ENCODE measurements at regions not wholly inside any gene's neighbourhood (a gene's known extent, or its start where the extent isn't known, plus 50 kb on each side); places are given as distances from the start of the nearest gene placed in this dataset.

- no peak overlapping the region for H3K27ac ChIP-seq
- TF ChIP-seq CTCF (IDR thresholded peaks at IDR 0.05) (no peak), POLR2A (IDR thresholded peaks at IDR 0.05) (no peak)
- H3K4me3 ChIP-seq = no peak overlapping the region
- no peaks in the 10 kb centered on the region for H3K9me3 ChIP-seq (replicated peaks in 1 of 3)
- 73 to 83% (median 80%) methylated on average over 7 of the region's 7 CpGs for WGBS, 4 donors
- intact Hi-C loops (cut with DNase I) = no loop called here
- H3K36me3 ChIP-seq (replicated peaks in 1 of 2) = no peaks in the 10 kb centered on the region
- DNase-seq = no peak
- H3K27me3 ChIP-seq = no peaks in the 10 kb centered on the region
- H3K4me1 ChIP-seq (replicated peaks in 1 of 2) = no peaks in the 10 kb centered on the region
Observed at GRCh38 chr3:82186017-82186416, 424.6 kb upstream of the GBE1 start.

- Histone ChIP-seq H3K9me3 (replicated peaks in 1 of 3) (no peaks in the 10 kb centered on the region), H3K36me3 (replicated peaks in 1 of 2) (no peaks in the 10 kb centered on the region), H3K4me3 (peak overlapping the region in 1 of 4 donors; percentile 20), H3K27me3 (no peaks in the 10 kb centered on the region), H3K27ac (no peak overlapping the region), H3K4me1 (replicated peaks in 1 of 2) (peaks cover 0 to 6% of the 10 kb centered on the region in 2 donors)
- 34 to 50% (median 42%) methylated on average over 3 of the region's 3 CpGs for WGBS, 4 donors
- TF ChIP-seq POLR2A (IDR thresholded peaks at IDR 0.05) = no peak
- no peak for TF ChIP-seq CTCF (IDR thresholded peaks at IDR 0.05)
- DNase-seq = peak in 3 of 7 donors; percentile 25 to 41 (median 36)
- intact Hi-C loops (cut with DNase I) = no loop called here
Observed at GRCh38 chr3:82179291-82179690, 417.8 kb upstream of the GBE1 start.

- peaks cover 0 to 6% of the 10 kb centered on the region in 2 donors for H3K4me1 ChIP-seq (replicated peaks in 1 of 2)
- intact Hi-C loops (cut with DNase I) = no loop called here
- H3K27me3 ChIP-seq = no peaks in the 10 kb centered on the region
- no peaks in the 10 kb centered on the region for H3K36me3 ChIP-seq (replicated peaks in 1 of 2)
- H3K27ac ChIP-seq = no peak overlapping the region
- no peak for DNase-seq
- H3K4me3 ChIP-seq = peak overlapping the region in 1 of 4 donors; percentile 20
- TF ChIP-seq CTCF (IDR thresholded peaks at IDR 0.05) (no peak), POLR2A (IDR thresholded peaks at IDR 0.05) (no peak)
- H3K9me3 ChIP-seq (replicated peaks in 1 of 3) = no peaks in the 10 kb centered on the region
- WGBS, 4 donors = 88 to 93% (median 88%) methylated on average over 3 of the region's 3 CpGs
Observed at GRCh38 chr3:82178291-82178690, 416.8 kb upstream of the GBE1 start.

- no peak for DNase-seq
- Histone ChIP-seq H3K4me1 (replicated peaks in 1 of 2) (peaks cover 0 to 6% of the 10 kb centered on the region in 2 donors), H3K4me3 (no peak overlapping the region), H3K27me3 (no peaks in the 10 kb centered on the region), H3K9me3 (replicated peaks in 1 of 3) (no peaks in the 10 kb centered on the region), H3K36me3 (replicated peaks in 1 of 2) (no peaks in the 10 kb centered on the region), H3K27ac (no peak overlapping the region)
- intact Hi-C loops (cut with DNase I) = no loop called here
- TF ChIP-seq CTCF (IDR thresholded peaks at IDR 0.05) (no peak), POLR2A (IDR thresholded peaks at IDR 0.05) (no peak)
Observed at GRCh38 chr3:82177774-82178173, 416.3 kb upstream of the GBE1 start.
